Testis (tissue), 2 donors: ENCODE measurements at regions not wholly inside any gene's neighbourhood (a gene's known extent, or its start where the extent isn't known, plus 50 kb on each side); places are given as distances from the start of the nearest gene placed in this dataset.

Experiments used
- POLR2A ChIP-seq: fragments of 450-650 bp; IDR thresholded peaks from one replicate; pipeline ENCODE4 v1.6.1; 2017; ENCODE audit warnings: antibody characterized with exemption, mild to moderate bottlenecking, moderate library complexity
- TF ChIP-seq, protein P1 (sequence below), 3 experiments: fragments of 450-650 bp in 2 of 3; fragments of 200-600 bp in 1 of 3; sonication (generic) in 1 of 3; IDR thresholded peaks; one replicate each; pipeline ENCODE4 v1.5.1; 2016 to 2019; ENCODE audit warnings: antibody characterized with exemption in 3 of 3, mild to moderate bottlenecking in 2 of 3, moderate library complexity in 1 of 3

DNA sequence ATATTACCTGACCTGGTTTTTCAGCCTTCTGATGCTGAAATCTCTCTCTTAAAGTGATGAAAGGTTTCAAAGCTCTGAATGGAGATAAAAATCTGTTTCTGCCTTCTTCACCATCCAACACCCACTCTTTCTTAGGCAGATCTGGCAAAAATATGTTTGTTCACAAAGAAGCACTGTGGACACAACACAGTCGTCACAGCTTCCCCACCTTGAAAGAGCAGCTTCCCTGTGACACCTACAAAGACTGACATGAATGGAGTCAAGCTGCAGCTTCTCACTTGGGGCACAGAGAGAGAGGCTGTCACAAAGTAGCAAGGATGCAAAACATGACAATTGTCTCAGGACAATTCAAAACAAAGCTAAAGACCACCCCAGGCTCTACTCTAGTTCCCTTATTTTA lies 86.5 kb downstream of the ICOS start:
- TF ChIP-seq, protein P1, sequence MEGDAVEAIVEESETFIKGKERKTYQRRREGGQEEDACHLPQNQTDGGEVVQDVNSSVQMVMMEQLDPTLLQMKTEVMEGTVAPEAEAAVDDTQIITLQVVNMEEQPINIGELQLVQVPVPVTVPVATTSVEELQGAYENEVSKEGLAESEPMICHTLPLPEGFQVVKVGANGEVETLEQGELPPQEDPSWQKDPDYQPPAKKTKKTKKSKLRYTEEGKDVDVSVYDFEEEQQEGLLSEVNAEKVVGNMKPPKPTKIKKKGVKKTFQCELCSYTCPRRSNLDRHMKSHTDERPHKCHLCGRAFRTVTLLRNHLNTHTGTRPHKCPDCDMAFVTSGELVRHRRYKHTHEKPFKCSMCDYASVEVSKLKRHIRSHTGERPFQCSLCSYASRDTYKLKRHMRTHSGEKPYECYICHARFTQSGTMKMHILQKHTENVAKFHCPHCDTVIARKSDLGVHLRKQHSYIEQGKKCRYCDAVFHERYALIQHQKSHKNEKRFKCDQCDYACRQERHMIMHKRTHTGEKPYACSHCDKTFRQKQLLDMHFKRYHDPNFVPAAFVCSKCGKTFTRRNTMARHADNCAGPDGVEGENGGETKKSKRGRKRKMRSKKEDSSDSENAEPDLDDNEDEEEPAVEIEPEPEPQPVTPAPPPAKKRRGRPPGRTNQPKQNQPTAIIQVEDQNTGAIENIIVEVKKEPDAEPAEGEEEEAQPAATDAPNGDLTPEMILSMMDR (IDR thresholded peaks at IDR 0.05), result no peak
- no peak for TF ChIP-seq POLR2A
